Stimulated activated effector memory CD8-positive, alpha-beta T cell treated with anti-CD3 and anti-CD28 coated beads, Interleukin-12 subunit alpha, Interleukin-12 subunit beta, amount 100 ng/mL, for 72 hours (primary cell): ENCODE measurements at regions not wholly inside any gene's neighbourhood (a gene's known extent, or its start where the extent isn't known, plus 50 kb on each side); places are given as distances from the start of the nearest gene placed in this dataset.
"Not testable (repeated sequence)": the region's sequence is repeated elsewhere in the genome, so short reads cannot be mapped to it uniquely, and the experiment has no call there.

Experiments used
- ATAC-seq: fragments of 150-1000 bp; cut with Tn5 transposase; 2 replicates; pipeline ENCODE4 v1.10.0; 2021
- DNase-seq, 2 donors: peaks; one replicate each; pipeline ENCODE4 v3.0.0; 2021 to 2022; ENCODE audit warnings: low spot score in 2 of 2
- H3K27ac Mint-ChIP-seq: one replicate; pipeline ENCODE4 v1.8.0; 2022; ENCODE audit warnings: mild to moderate bottlenecking, mixed read lengths
- H3K36me3 Mint-ChIP-seq: one replicate; pipeline ENCODE4 v1.8.0; 2022; ENCODE audit warnings: mild to moderate bottlenecking, mixed read lengths
- H3K4me1 Mint-ChIP-seq: one replicate; pipeline ENCODE4 v1.8.0; 2022; ENCODE audit warnings: mixed read lengths
- H3K4me3 Mint-ChIP-seq: one replicate; pipeline ENCODE4 v1.8.0; 2022; ENCODE audit warnings: mild to moderate bottlenecking, mixed read lengths
- H3K9me3 Mint-ChIP-seq: one replicate; pipeline ENCODE4 v1.8.0; 2022; ENCODE audit warnings: mixed read lengths

- Mint-ChIP-seq H3K9me3 (peaks cover 9% of the 10 kb centered on the region), H3K4me1 (no peaks in the 10 kb centered on the region), H3K27ac (no peak overlapping the region), H3K4me3 (no peak overlapping the region), H3K36me3 (no peaks in the 10 kb centered on the region)
- ATAC-seq = no peak
- no peak for DNase-seq
Measured at GRCh38 chr20:24418731-24419130, 50.7 kb upstream of the SYNDIG1 start.

DNA sequence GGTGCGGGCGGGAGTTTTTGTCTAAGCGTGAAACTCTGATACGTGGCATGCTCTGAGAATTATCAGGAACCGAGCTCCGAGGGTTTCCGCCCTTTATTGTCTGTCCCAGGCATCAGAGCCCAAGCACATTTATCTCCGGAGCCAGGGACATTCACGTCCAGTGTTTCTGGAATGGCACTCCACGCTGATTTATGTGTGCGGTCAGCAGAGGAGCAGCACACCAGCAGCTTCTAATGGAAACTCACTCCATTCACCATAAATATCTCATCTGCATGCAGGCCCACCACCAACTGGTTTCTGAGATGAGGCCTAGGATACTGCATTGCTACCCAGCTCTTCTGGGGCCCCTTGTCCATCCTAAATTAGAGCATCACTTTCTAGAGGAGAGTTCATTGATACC, 51.9 kb upstream of the SYNDIG1 start:
- Mint-ChIP-seq H3K36me3 (no peaks in the 10 kb centered on the region), H3K4me3 (no peak overlapping the region), H3K27ac (no peak overlapping the region), H3K9me3 (peaks cover 9% of the 10 kb centered on the region), H3K4me1 (no peaks in the 10 kb centered on the region)
- DNase-seq (no peak), ATAC-seq (no peak)

- not testable (repeated sequence) for H3K36me3 Mint-ChIP-seq, H3K4me3 Mint-ChIP-seq, ATAC-seq, DNase-seq, H3K4me1 Mint-ChIP-seq, H3K9me3 Mint-ChIP-seq, H3K27ac Mint-ChIP-seq
Measured at GRCh38 chr20:24415444-24415843, 54.0 kb upstream of the SYNDIG1 start.

DNA sequence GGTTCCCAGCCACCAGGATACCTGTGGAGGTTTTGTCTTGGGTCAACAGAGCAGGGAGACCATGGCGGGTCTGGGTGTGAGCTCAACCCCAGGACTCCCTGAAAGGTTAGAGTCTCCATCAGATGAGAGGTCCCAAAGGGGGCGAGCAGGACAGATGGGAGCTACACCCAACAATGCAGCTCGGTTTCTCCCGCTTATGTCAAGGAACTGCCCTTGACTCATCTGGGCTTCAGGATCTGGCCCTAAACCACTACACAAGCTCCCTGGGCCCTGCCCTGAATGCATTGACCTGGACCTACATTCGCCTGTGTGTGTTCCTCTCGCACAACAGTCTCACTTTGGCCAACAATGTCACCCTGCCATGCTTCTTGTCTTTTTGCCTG, 57.6 kb upstream of the SYNDIG1 start:
- Mint-ChIP-seq H3K9me3 (peaks cover 7% of the 10 kb centered on the region), H3K36me3 (no peaks in the 10 kb centered on the region), H3K27ac (no peak overlapping the region), H3K4me3 (no peak overlapping the region), H3K4me1 (peaks cover 2% of the 10 kb centered on the region)
- DNase-seq = no peak
- ATAC-seq = no peak

DNA sequence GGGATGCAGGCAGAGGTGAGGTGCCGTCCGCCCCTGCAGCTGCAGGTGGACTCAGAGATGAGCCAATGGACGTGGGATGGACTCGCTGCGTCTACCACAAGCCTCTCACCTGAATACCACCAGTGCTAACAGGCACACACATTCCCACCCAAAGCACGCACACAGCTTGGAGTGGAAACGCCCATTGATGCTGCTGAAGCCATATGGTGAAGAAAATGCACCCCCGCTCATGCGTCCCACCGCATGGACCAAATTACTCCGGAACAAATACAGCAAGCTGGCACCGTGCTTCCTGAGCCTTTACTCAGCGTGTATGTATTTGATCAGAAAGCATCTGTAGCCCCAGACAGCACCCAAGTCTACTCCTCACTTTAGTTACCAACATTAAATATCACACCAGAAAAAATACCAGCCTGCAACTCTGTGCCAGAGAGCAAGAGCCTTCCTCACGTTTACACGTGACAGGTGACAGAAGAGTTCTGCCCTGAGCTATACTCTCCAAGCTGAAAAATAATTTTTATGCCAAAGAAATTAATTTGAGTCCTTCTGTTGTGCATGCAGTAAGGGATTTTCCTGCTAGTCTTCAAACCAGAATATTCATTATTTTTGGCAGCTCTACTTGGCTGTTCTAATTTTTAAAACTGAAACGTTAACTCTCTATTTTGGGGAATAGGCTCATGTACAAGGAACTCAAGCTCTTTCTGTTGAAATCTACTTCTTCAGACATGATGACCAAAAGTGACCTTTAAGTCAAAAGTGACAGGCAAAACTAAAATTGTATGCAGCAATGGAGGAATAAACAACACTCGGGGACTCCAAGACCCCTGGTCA, 58.2 kb upstream of the SYNDIG1 start:
- H3K27ac Mint-ChIP-seq = no peak overlapping the region
- H3K9me3 Mint-ChIP-seq = peaks cover 6% of the 10 kb centered on the region
- H3K4me3 Mint-ChIP-seq = no peak overlapping the region
- peaks cover 4% of the 10 kb centered on the region for H3K4me1 Mint-ChIP-seq
- no peaks in the 10 kb centered on the region for H3K36me3 Mint-ChIP-seq
- ATAC-seq (no peak), DNase-seq (no peak)

DNA sequence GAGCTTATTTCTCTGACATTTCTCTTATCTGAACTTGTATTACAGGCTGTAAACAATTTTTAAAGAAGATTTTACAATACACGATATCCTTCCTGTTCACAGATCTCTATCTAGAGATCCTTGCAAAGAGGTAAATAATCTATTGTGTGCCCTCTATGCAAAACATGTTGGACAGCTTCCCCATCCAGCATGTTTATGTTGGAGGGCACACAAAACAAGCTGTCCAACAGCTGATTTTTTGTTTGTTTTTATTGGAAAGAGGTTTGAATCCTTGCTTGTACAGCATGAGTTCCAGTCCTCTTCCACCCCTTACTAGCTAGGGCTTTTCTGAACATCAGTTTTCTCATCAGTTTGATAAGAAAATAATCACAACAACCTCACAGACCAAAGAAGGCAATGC, 62.3 kb upstream of the SYNDIG1 start:
- ATAC-seq (no peak), DNase-seq (no peak)
- Mint-ChIP-seq H3K27ac (no peak overlapping the region), H3K4me1 (peaks cover 4% of the 10 kb centered on the region), H3K36me3 (no peaks in the 10 kb centered on the region), H3K4me3 (no peak overlapping the region), H3K9me3 (no peaks in the 10 kb centered on the region)

DNA sequence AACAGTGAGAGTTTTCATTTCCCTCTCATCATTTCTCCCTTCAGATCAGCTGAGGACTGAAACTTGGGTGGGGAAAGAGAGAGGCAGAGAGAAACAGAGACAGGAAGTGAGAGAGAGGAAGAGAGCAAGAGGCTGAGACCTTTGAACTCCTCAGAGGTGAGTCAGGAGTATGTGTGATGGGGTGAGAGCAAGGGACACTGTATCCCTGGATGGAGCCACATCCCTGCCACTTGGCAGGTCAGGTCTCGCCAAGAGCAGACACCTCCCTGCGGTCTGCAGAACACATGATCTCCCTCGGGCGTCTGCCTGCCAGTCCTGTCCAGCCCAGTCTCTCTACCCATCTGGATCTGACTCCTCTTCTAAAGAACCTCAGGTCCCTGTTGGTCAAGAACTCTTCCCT, 62.7 kb upstream of the SYNDIG1 start:
- Mint-ChIP-seq H3K4me1 (peaks cover 4% of the 10 kb centered on the region), H3K9me3 (no peaks in the 10 kb centered on the region), H3K36me3 (no peaks in the 10 kb centered on the region), H3K27ac (no peak overlapping the region), H3K4me3 (no peak overlapping the region)
- DNase-seq = no peak
- ATAC-seq = no peak

GRCh38 chr20:24406251-24406650, 63.2 kb upstream of the SYNDIG1 start:
- DNase-seq (no peak), ATAC-seq (no peak)
- Mint-ChIP-seq H3K4me3 (no peak overlapping the region), H3K36me3 (no peaks in the 10 kb centered on the region), H3K9me3 (no peaks in the 10 kb centered on the region), H3K27ac (no peak overlapping the region), H3K4me1 (peaks cover 4% of the 10 kb centered on the region)

GRCh38 chr20:24405810-24406209, 63.6 kb upstream of the SYNDIG1 start:
- Mint-ChIP-seq H3K27ac (no peak overlapping the region), H3K36me3 (no peaks in the 10 kb centered on the region), H3K9me3 (no peaks in the 10 kb centered on the region), H3K4me3 (no peak overlapping the region), H3K4me1 (peaks cover 4% of the 10 kb centered on the region)
- DNase-seq (no peak), ATAC-seq (no peak)

GRCh38 chr20:24403406-24403805, 66.0 kb upstream of the SYNDIG1 start:
- H3K4me3 Mint-ChIP-seq = no peak overlapping the region
- no peaks in the 10 kb centered on the region for H3K36me3 Mint-ChIP-seq
- peaks cover 4% of the 10 kb centered on the region for H3K4me1 Mint-ChIP-seq
- peaks cover 2% of the 10 kb centered on the region for H3K9me3 Mint-ChIP-seq
- ATAC-seq = no peak
- no peak for DNase-seq
- no peak overlapping the region for H3K27ac Mint-ChIP-seq

- Mint-ChIP-seq H3K9me3 (peaks cover 6% of the 10 kb centered on the region), H3K27ac (no peak overlapping the region), H3K4me1 (peaks cover 4% of the 10 kb centered on the region), H3K36me3 (no peaks in the 10 kb centered on the region), H3K4me3 (no peak overlapping the region)
- ATAC-seq = no peak
- no peak for DNase-seq
Measured at GRCh38 chr20:24402188-24402587, 67.2 kb upstream of the SYNDIG1 start.

DNA sequence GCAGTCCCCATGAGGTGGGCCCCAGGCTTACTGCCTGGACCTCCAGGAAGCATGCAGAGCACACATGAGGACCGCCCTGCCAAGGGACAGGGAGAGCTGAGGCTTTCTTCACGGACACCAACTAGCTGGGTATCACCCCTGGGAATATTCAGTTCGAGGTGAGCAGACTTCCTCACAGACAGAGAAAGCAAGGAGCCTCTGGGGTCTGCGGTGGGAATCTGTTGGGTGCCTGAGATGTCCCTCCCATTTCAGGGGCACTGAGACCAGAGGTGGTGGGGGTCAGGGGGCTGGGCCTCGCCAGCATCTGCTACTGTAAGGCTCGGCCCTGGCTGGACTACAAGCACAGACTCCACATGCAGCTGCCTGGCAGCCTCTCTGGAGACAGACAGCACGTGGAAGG, 74.3 kb upstream of the SYNDIG1 start:
- Mint-ChIP-seq H3K9me3 (peaks cover 4% of the 10 kb centered on the region), H3K36me3 (no peaks in the 10 kb centered on the region), H3K4me3 (no peak overlapping the region), H3K4me1 (no peaks in the 10 kb centered on the region), H3K27ac (no peak overlapping the region)
- no peak for DNase-seq
- ATAC-seq = no peak

DNA sequence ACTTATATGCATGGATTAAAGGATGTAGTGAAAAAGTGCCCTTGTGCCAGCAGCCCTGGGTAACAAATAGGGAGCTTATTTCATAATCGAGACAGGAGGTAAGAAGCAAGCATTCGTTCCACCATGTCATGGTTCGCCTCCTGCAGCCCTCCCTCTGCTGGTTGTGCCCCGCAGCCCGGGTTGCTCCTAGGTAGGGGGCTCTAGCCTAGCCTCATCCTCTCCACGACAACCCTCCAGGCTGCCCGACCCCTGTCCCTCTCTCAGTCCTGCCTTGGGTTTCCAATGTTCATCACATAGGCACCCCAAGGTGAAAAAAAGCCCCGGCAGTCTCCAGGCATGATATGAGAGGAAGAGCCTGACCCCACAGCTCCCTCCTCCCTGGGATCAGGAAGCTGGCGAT, 75.5 kb upstream of the SYNDIG1 start:
- Mint-ChIP-seq H3K36me3 (no peaks in the 10 kb centered on the region), H3K9me3 (peaks cover 4% of the 10 kb centered on the region), H3K4me3 (no peak overlapping the region), H3K4me1 (no peaks in the 10 kb centered on the region), H3K27ac (no peak overlapping the region)
- ATAC-seq = no peak
- DNase-seq = no peak

- no peak for ATAC-seq
- H3K4me3 Mint-ChIP-seq = no peak overlapping the region
- H3K4me1 Mint-ChIP-seq = no peaks in the 10 kb centered on the region
- H3K27ac Mint-ChIP-seq = no peak overlapping the region
- no peaks in the 10 kb centered on the region for H3K36me3 Mint-ChIP-seq
- DNase-seq = no peak
- peaks cover 4% of the 10 kb centered on the region for H3K9me3 Mint-ChIP-seq
Measured at GRCh38 chr20:24392612-24393011, 76.8 kb upstream of the SYNDIG1 start.

DNA sequence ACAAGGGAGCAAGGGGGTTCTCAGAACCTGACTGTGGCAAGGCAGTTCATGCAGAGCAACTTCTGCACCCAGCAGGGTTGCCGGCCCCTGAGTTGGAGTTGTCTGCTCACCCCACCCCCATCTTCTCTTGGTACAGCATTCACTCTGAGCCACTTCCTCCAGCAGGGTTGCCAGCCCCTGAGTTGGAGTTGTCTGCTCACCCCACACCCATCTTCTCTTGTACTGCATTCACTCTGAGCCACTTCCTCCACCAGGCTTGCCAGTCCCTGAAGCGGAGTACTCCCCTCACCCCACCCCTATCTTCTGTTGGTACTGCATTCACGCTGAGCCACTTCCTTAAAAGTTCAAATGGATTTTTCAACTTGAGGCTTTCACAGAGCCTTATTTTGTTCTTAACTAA, 79.7 kb upstream of the SYNDIG1 start:
- DNase-seq (no peak), ATAC-seq (no peak)
- H3K4me1 Mint-ChIP-seq = no peaks in the 10 kb centered on the region
- H3K4me3 Mint-ChIP-seq = no peak overlapping the region
- H3K27ac Mint-ChIP-seq = no peak overlapping the region
- H3K36me3 Mint-ChIP-seq = no peaks in the 10 kb centered on the region
- no peaks in the 10 kb centered on the region for H3K9me3 Mint-ChIP-seq

DNA sequence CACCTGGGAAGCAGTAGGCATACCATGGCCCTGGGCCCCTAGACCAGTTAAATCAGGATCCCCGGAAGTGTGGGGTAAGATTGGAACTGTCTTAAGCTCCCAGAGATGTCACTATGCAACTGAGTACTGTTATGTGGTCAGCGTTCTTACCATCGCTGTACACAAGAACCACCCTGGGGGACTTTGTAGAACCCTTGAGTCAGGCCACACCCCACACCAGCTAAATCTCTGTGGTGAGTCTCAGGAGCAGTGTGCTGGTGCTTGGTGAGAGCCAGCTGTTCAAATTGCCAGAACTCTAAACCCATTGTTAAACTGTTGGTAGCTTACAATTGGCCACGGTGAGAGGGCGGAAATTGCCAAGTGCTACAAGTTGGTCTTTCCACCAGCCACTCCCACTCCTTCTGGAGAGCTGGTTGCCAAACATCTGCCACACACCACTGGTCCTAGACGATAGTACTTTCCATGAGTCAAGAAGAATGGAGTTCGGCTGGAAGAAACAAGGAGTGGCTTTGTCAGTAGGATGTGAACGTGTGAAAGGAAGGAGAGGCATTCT, 80.5 kb upstream of the SYNDIG1 start:
- no peak for DNase-seq
- no peaks in the 10 kb centered on the region for H3K4me1 Mint-ChIP-seq
- no peak for ATAC-seq
- no peak overlapping the region for H3K4me3 Mint-ChIP-seq
- H3K27ac Mint-ChIP-seq = no peak overlapping the region
- H3K9me3 Mint-ChIP-seq = no peaks in the 10 kb centered on the region
- no peaks in the 10 kb centered on the region for H3K36me3 Mint-ChIP-seq
